Effector memory CD4-positive, alpha-beta T cell (primary cell): ENCODE measurements at regions not wholly inside any gene's neighbourhood (a gene's known extent, or its start where the extent isn't known, plus 50 kb on each side); places are given as distances from the start of the nearest gene placed in this dataset.
"Not testable (repeated sequence)": the region's sequence is repeated elsewhere in the genome, so short reads cannot be mapped to it uniquely, and the experiment has no call there.

Source experiments
- DNase-seq, 3 donors: peaks; one replicate each; pipeline ENCODE4 v3.0.0-alpha.2; 2020
- H3K27ac ChIP-seq: 2 replicates; pipeline ENCODE4 v1.7.0; 2013; ENCODE audit warnings: mild to moderate bottlenecking, low read length, moderate library complexity; ENCODE audit not compliant: insufficient read depth, poor library complexity, severe bottlenecking
- H3K27me3 ChIP-seq: replicated peaks from 2 replicates; pipeline ENCODE4 v1.7.0; 2013; ENCODE audit warnings: mild to moderate bottlenecking, low read length; ENCODE audit not compliant: insufficient read depth, control insufficient read depth, poor library complexity, severe bottlenecking
- H3K36me3 ChIP-seq: 2 replicates; pipeline ENCODE4 v1.7.0; 2013; ENCODE audit warnings: mild to moderate bottlenecking, low read length, moderate library complexity; ENCODE audit not compliant: control insufficient read depth, insufficient read depth
- H3K4me1 ChIP-seq: 2 replicates; pipeline ENCODE4 v1.7.0; 2013; ENCODE audit warnings: low read length, mild to moderate bottlenecking; ENCODE audit not compliant: control insufficient read depth, insufficient read depth, poor library complexity, severe bottlenecking
- H3K4me3 ChIP-seq: 2 replicates; pipeline ENCODE4 v1.7.0; 2013; ENCODE audit warnings: low read length, low read depth, mild to moderate bottlenecking; ENCODE audit not compliant: insufficient read depth, poor library complexity, severe bottlenecking
- H3K9me3 ChIP-seq: 2 replicates; pipeline ENCODE4 v1.7.0; 2013; ENCODE audit warnings: mild to moderate bottlenecking, low read length, moderate library complexity; ENCODE audit not compliant: control insufficient read depth

DNA sequence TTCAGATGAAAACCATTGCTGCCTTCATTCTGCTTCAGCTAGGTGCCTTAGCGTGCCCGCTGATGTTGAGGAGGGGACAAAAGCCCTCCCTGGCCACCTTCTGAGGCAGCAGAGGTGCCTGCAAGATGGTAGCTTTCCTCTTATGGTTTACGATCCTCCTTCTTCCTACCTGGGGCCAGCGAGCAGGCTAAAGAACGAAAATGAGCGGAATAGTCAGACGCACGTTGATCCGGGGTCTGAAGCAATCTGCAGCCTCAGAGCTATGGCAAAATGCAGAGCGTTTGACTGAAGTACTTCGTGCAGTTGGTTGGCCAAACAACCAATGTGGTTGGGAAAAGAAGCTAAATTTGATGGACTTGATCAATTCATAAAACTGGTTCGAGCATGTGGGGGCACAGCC, 95.5 kb downstream of the GATA3 start:
- Histone ChIP-seq H3K4me3 (no peak overlapping the region), H3K27me3 (no peaks in the 10 kb centered on the region), H3K27ac (no peak overlapping the region), H3K9me3 (no peaks in the 10 kb centered on the region), H3K36me3 (no peaks in the 10 kb centered on the region), H3K4me1 (no peaks in the 10 kb centered on the region)
- DNase-seq = no peak

DNA sequence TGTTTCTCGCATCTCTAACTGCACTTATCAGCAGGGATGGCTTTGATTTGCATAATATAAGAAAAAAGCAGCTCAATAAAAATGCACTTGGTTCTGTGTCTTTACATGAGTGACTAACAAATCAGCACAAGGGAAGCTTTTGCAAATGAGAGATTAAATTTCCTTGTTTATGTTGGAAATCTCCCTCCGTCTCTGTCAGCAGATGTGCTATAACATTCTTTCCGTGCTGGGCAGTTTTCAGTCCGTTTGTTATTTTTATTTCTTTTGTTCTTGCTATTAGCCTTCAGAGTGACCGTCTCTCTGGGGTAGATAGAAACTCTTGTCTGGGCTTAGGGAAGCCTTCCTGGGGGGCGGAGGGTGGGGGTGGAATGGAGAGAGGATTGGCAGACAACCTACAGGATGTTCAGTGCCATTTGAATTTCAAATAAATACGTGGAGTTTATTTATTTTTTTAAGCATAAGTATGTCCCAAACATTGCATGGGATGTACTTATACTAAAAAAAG, 96.0 kb downstream of the GATA3 start:
- Histone ChIP-seq H3K36me3 (no peaks in the 10 kb centered on the region), H3K9me3 (no peaks in the 10 kb centered on the region), H3K27me3 (no peaks in the 10 kb centered on the region), H3K27ac (no peak overlapping the region), H3K4me1 (no peaks in the 10 kb centered on the region), H3K4me3 (no peak overlapping the region)
- DNase-seq = no peak

DNA sequence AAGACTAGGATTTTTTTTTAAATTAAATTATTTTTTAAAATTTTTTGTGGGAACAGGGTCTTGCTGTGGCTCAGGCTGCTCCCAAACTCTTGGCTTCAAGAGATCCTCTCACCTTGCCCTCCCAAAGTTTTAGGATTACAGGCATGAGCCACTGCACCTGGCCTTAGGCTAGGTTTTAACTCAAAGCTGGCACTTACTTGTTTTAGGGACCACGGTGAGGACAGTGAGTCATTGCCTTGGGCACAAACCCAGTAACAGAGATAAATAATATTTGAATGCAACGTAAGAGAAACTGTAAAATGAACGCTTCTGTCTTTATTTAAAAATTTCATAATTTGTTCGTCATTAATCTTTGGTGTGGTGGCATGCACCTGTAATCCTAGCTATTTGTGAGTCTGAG, 96.6 kb downstream of the GATA3 start:
- Histone ChIP-seq H3K36me3 (no peaks in the 10 kb centered on the region), H3K4me3 (no peak overlapping the region), H3K4me1 (no peaks in the 10 kb centered on the region), H3K27ac (no peak overlapping the region), H3K9me3 (no peaks in the 10 kb centered on the region), H3K27me3 (no peaks in the 10 kb centered on the region)
- no peak for DNase-seq

DNA sequence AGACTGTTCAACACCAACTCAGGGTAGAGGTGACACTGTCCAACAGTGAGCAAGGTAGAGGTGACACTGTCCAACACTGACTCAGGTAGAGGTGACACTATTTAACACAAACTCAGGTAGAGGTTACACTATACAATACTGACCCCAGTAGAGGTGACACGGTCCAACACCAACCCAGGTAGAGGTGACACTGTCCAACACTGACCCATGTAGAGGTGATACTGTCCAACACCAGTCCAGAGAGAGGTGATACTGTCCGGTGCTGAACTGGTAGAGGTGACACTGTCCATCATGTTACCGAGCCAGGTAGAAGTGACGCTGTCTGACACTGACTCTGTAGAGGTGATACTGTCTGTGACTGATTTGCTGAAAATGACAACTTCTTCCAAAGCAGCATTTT, 102.4 kb downstream of the GATA3 start:
- Histone ChIP-seq H3K4me1 (no peaks in the 10 kb centered on the region), H3K27ac (no peak overlapping the region), H3K27me3 (no peaks in the 10 kb centered on the region)

DNA sequence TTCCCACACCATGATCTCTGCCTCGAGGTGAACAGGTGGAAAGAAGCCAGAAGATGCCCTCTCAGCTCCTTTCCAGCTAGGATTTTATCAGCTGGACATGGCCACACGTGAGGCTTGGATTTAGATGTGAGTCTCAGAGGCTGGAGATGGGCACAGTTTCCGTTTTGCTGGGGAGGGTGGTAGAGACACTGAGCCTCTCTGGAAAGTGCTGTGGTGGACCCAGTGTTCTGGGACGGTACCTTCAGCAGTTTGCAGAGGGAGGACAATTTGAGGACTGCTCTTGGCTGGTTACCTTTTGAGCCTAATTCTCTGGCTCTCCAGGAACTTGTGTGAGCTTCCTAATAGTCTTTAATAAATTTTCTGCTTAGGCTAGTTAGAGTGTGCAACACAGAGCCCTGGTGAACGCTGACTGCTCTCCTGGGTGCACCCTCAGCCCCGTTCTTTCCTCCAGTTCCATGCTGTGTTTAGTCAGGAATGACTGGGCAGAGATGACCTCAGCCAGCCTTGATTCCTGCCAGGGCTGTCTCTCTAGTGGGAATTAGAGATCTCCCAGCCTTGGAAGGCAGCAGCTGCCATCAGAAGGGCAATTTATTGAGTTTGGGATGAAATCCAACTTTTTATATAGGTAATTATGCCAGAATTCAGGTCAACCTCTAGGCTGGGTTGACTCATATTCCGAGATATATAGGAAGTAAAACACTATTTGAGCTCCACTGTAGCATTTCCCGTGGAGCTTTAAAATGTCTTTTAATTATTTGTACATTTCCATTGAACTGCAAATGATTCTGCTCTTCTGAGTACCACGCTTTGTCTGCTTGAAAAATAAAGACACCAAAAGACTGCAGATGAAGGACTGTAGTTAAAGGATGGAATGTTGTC, 103.9 kb downstream of the GATA3 start:
- H3K4me3 ChIP-seq = no peak overlapping the region
- H3K27ac ChIP-seq = no peak overlapping the region
- no peaks in the 10 kb centered on the region for H3K9me3 ChIP-seq
- H3K4me1 ChIP-seq = no peaks in the 10 kb centered on the region
- no peaks in the 10 kb centered on the region for H3K36me3 ChIP-seq
- no peaks in the 10 kb centered on the region for H3K27me3 ChIP-seq
- no peak for DNase-seq

More for the DNA sequence above, 102.4 kb downstream of the GATA3 start:
- Histone ChIP-seq H3K36me3 (no peaks in the 10 kb centered on the region), H3K4me3 (no peak overlapping the region), H3K9me3 (no peaks in the 10 kb centered on the region)
- DNase-seq = no peak

DNA sequence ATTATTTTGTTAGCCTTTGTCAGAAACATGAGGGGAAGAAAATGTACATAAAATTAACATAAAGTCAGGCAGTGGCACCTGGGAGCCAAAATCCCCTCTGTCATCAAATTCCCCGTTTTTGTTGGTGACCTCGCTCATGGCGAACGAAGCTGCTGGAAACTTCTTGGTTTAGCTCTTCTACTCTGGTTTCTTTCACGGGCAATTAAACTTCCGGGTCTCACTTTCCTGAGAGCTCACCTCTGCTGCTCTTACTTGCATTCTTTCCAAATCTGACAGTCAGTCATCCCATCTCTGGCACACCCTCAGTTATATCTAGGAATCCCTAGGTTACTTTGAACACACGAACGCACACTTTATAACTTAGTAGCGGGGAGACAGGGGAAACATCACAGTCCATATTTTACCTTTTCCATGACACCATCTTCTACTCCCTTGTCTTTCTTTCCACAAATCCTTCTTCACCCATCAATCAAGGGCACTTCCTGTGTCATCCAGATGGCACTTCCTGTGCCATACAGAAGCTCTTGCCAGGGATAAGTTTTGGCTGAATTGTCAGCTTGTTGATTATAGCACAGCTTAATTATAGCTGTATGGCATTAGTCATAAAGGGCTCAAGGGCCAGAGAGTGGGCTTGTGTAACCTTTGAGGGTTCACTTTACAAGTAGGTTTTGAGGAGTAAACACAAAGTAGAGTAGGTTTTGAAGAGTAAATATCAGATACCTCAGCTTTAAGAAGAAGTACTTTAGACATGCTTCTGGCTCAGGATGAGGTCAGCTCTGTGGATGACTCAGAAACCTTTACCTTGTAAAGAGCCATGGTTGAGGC, 105.1 kb downstream of the GATA3 start:
- Histone ChIP-seq H3K4me3 (no peak overlapping the region), H3K27ac (no peak overlapping the region), H3K9me3 (no peaks in the 10 kb centered on the region), H3K4me1 (no peaks in the 10 kb centered on the region), H3K36me3 (no peaks in the 10 kb centered on the region), H3K27me3 (no peaks in the 10 kb centered on the region)
- no peak for DNase-seq

DNA sequence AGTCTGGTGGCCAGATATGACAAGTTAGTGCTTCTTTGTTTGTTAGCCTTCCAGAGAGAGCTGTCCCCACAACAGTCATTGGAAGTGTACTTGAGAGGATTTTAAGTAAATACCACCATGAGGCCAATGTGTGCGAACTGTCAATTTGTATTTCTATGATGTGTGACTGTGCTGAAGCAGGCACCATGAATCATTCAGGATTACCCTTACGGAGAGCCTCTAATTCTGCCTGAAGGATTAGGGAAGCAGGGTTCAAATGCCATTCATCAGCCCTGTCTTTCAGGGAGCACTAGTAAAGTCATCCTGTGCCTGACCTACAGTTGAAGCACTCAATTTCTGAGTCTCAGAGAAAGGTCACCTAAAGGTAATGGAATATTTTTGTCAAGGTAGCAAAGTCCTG, 109.3 kb downstream of the GATA3 start:
- Histone ChIP-seq H3K27ac (no peak overlapping the region), H3K9me3 (no peaks in the 10 kb centered on the region), H3K27me3 (no peaks in the 10 kb centered on the region), H3K4me1 (no peaks in the 10 kb centered on the region), H3K36me3 (no peaks in the 10 kb centered on the region), H3K4me3 (no peak overlapping the region)
- no peak for DNase-seq

DNA sequence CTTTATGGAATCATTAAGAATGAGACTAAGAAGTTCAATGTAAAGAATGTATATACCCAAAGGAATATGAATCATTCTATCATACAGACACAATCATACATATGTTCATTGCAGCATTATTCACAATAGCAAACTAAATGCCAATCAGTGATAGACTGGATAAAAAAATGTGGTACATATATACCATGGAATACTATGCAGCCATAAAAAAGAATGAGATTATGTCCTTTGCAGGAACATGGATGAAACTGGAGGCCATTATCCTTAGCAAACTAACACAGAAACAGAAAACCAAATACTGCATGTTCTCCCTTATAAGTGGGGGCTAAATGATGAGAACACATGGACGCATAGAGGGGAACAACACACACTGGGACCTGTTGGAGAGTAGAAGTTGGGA, 110.2 kb downstream of the GATA3 start:
- not testable (repeated sequence) for DNase-seq, H3K9me3 ChIP-seq, H3K27me3 ChIP-seq, H3K36me3 ChIP-seq, H3K4me1 ChIP-seq, H3K4me3 ChIP-seq, H3K27ac ChIP-seq

DNA sequence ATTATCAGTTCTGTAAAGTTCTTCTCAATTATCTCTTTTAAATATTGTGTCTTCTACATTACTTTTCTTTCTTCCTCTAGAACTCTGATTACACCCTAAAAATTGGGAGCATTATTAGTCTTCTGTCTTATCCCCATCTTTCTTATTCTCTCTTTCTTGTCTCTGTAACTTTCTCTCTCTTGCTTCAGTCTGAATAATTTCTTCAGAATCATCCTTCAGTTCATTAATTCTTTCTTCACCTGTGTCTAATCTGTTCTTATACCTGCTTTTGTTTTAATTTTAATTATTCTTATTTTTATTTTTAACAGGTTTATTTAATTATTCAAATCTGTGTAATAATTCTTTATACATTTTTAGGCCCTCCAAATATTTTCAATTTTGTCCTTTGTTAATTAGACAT, 114.3 kb downstream of the GATA3 start:
- no peaks in the 10 kb centered on the region for H3K4me1 ChIP-seq

DNA sequence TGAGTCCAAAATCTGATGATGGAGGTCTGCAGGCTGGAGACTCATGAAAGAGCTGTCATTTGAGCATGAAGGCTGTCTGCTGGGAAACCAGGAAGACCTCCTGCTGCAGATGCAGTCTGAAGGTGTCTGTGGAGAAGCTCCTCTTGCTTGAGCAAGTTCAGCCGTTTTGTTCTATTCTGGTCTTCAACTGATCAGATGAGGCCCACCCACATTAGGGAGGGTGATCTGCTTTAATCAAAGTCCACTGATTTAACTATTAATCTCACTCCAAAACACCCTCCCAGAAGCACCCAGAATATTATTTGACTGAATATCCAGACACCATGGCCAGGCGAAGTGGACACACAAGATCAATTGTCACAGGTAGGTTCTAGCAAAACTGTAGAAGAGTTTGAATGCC, 116.5 kb downstream of the GATA3 start:
- no peaks in the 10 kb centered on the region for H3K27me3 ChIP-seq
- no peaks in the 10 kb centered on the region for H3K9me3 ChIP-seq
- no peaks in the 10 kb centered on the region for H3K36me3 ChIP-seq
- no peak for DNase-seq
- no peak overlapping the region for H3K27ac ChIP-seq
- H3K4me1 ChIP-seq = no peaks in the 10 kb centered on the region
- no peak overlapping the region for H3K4me3 ChIP-seq

More for the DNA sequence above, 114.3 kb downstream of the GATA3 start:
- Histone ChIP-seq H3K27ac (no peak overlapping the region), H3K27me3 (no peaks in the 10 kb centered on the region), H3K4me3 (no peak overlapping the region), H3K36me3 (no peaks in the 10 kb centered on the region), H3K9me3 (no peaks in the 10 kb centered on the region)
- DNase-seq = no peak
